K562 (cell line): ENCODE measurements at regions not wholly inside any gene's neighbourhood (a gene's known extent, or its start where the extent isn't known, plus 50 kb on each side); places are given as distances from the start of the nearest gene placed in this dataset.

ENCODE experiments used
- COPS2 ChIP-seq: fragments of 450-650 bp; conservative IDR thresholded peaks from 2 replicates; pipeline ENCODE4 v1.6.1; 2016; ENCODE audit warnings: mild to moderate bottlenecking, moderate library complexity
- E2F6 ChIP-seq, 2 experiments: IDR thresholded peaks; 2 replicates each; pipeline ENCODE4 v1.6.1; 2011; ENCODE audit warnings: borderline replicate concordance in 1 of 2, control low read depth in 1 of 2, low read depth in 1 of 2, low read length in 1 of 2, mild to moderate bottlenecking in 1 of 2, mixed read lengths in 1 of 2, moderate library complexity in 1 of 2; ENCODE audit not compliant: insufficient read depth in 1 of 2, insufficient read length in 1 of 2, poor library complexity in 1 of 2, severe bottlenecking in 1 of 2; ENCODE audit errors: extremely low read depth in 1 of 2
- HMG20A ChIP-seq: fragments of 450-650 bp; formaldehyde crosslinking; conservative IDR thresholded peaks from 2 replicates; pipeline ENCODE4 v1.4.0; 2020; ENCODE audit warnings: mild to moderate bottlenecking, mixed read lengths
- HNRNPLL ChIP-seq: fragments of 200-400 bp; formaldehyde crosslinking; IDR thresholded peaks from 2 replicates; pipeline ENCODE4 v1.6.1; 2017; ENCODE audit warnings: low read length, low read depth, mild to moderate bottlenecking; ENCODE audit not compliant: poor library complexity, severe bottlenecking
- RAD21 ChIP-seq, 2 experiments: fragments of 250-450 bp in 1 of 2; fragments of 450-650 bp in 1 of 2; sonication (Bioruptor Pico) in 1 of 2; formaldehyde crosslinking in 1 of 2; IDR thresholded peaks in 1 of 2; conservative IDR thresholded peaks in 1 of 2; 2 replicates each; pipeline versions ENCODE4 v1.4.0 to v1.8.0; 2020 to 2022; ENCODE audit warnings: mild to moderate bottlenecking in 2 of 2, moderate library complexity in 1 of 2
- SIRT6 ChIP-seq: IDR thresholded peaks from one replicate; pipeline ENCODE4 v1.6.1; 2012; ENCODE audit warnings: low read depth, mild to moderate bottlenecking, control low read depth, inconsistent platforms, low read length, moderate library complexity
- ZBTB40 ChIP-seq, 2 experiments: fragments of 450-650 bp in 1 of 2; sonication (generic) in 1 of 2; formaldehyde crosslinking in 1 of 2; IDR thresholded peaks; 2 replicates each; pipeline versions ENCODE4 v1.7.1 to v1.9.0; 2016 to 2022; ENCODE audit warnings: inconsistent platforms in 1 of 2, mild to moderate bottlenecking in 1 of 2, missing genetic modification reagents in 1 of 2
- ZEB2 ChIP-seq: fragments of 450-650 bp; IDR thresholded peaks from 2 replicates; pipeline ENCODE4 v1.6.1; 2016
- ZNF668 ChIP-seq: fragments of 250-450 bp; sonication (Bioruptor Pico); IDR thresholded peaks from 2 replicates; pipeline ENCODE4 v1.8.0; 2022; ENCODE audit warnings: mild to moderate bottlenecking, inconsistent platforms
- TF ChIP-seq, protein P1 (sequence below): fragments of 200-800 bp; sonication (Bioruptor generic); IDR thresholded peaks from 2 replicates; pipeline ENCODE4 v1.6.1; 2017; ENCODE audit warnings: missing genetic modification characterization, missing compliant biosample characterization

DNA sequence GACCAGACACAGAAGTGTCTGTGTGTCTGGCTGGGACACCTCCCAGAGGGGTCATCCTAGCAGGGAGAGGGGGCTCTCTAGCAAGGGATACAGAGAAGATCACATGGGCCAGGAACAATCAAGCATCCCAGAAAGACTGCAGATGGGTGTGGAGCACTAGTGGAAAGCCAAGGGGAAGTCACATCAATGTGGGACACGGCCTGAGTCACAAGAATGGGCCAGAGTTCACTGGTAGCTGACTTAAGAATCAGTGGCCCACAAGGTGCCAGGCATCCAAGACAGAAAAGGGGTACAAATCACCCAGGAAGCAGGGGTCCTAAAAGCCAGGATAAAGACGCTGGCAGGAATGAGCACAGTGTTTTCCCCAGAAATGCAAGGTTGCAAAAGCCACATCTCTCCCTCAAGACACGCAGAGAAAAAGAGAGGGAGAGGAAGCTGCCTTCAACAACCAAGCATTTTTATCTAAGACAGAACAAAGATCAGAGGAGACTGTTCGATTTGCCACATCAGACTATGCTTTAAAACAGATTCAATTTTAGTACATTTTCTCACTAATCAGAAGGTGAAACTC, 113.6 kb upstream of the DST start (continued):
- no peak for TF ChIP-seq E2F6 (IDR thresholded peaks at IDR 0.05; ENCODE audit: borderline replicate concordance in 1 of 2, extremely low read depth in 1 of 2, insufficient read depth in 1 of 2, insufficient read length in 1 of 2, low read depth in 1 of 2, low read length in 1 of 2, poor library complexity in 1 of 2, severe bottlenecking in 1 of 2)
- no peak for TF ChIP-seq ZEB2
- no peak for TF ChIP-seq COPS2
- no peak for TF ChIP-seq HMG20A (CRISPR knock-in tag)
- no peak for TF ChIP-seq ZBTB40 (IDR thresholded peaks at IDR 0.05)
- no peak for TF ChIP-seq ZBTB40 (CRISPR knock-in tag; IDR thresholded peaks at IDR 0.05)
- TF ChIP-seq, protein P1, sequence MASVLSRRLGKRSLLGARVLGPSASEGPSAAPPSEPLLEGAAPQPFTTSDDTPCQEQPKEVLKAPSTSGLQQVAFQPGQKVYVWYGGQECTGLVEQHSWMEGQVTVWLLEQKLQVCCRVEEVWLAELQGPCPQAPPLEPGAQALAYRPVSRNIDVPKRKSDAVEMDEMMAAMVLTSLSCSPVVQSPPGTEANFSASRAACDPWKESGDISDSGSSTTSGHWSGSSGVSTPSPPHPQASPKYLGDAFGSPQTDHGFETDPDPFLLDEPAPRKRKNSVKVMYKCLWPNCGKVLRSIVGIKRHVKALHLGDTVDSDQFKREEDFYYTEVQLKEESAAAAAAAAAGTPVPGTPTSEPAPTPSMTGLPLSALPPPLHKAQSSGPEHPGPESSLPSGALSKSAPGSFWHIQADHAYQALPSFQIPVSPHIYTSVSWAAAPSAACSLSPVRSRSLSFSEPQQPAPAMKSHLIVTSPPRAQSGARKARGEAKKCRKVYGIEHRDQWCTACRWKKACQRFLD (CRISPR knock-in tag) = no peak
- no peak for TF ChIP-seq SIRT6
- no peak for TF ChIP-seq RAD21 (CRISPR knock-in tag; conservative IDR thresholded peaks at IDR 0.05 in 1 of 2, IDR thresholded peaks at IDR 0.05 in 1 of 2)
- no peak for TF ChIP-seq ZNF668 (CRISPR knock-in tag)
- TF ChIP-seq HNRNPLL = no peak
